ENCODE measurements at regions not wholly inside any gene's neighbourhood (a gene's known extent, or its start where the extent isn't known, plus 50 kb on each side); places are given as distances from the start of the nearest gene placed in this dataset.

DNA sequence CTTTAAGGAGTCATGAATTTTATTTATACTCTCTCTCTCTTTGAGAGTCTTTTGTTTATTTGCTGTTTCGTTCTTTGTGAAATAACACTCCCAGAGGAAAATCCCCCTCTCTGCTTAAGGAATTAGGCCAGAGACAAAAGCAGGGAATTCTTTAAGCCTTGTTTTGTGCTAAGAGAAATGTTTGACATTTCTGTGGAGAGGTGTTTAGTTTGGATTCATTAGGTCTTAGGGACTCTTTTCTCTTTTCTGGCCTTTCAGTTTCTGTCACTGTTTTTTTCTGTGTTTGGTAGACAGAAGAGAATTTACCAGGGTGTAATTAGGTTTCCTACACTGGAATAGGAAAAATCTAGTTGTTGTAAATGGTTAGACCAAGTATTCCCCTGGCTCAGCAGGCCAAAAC, 241.8 kb upstream of the NR2F2 start (continued):
- TF ChIP-seq ZBTB26 (CRISPR knock-in tag; IDR thresholded peaks at IDR 0.05; ENCODE audit: borderline replicate concordance) (no peak), ZNF558 (CRISPR knock-in tag; IDR thresholded peaks at IDR 0.05; ENCODE audit: borderline replicate concordance) (no peak), POLR2AphosphoS5 (IDR thresholded peaks at IDR 0.05; ENCODE audit: low read depth, low read length) (no peak), ZNF234 (CRISPR knock-in tag; conservative IDR thresholded peaks at IDR 0.05) (no peak)

DNA sequence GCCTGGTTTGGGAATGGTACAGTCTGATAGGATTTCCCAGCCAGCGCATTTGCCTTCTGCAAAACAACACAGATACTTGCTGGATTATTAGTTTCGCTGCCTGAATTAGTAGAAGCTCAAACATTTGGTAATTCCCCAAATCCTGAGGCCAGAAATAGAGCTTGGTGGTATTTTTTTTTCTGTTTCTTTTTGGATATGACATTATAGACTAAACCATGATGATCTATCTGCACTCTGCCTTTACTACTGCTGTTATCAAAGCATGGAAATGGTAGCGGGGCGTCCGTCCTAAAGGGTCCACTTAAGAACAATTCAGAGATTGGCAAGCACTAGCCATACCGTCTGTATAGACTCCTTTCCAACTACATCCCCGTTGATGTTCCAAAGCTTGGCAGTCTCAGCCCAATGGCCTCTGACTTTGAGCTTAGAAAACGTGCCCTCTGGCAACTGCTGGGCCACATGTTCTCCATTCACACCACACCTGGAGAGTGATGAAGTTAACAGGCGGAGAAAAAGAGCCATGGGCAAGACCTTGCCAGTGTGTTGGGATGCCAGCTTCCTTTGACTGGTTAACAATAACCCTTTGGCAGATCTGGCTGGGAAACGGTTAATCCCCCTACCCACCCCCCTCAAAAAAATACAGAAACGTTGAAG, 241.0 kb upstream of the NR2F2 start:
- ChIA-PET CTCF (ENCODE audit: low intra/inter-chr PET ratio, low total read pairs) (no interaction called here), POLR2A (no interaction called here)
- Histone ChIP-seq H3K4me2 (ENCODE audit: low read depth, low read length) (no peak overlapping the region), H3K27me3 (ENCODE audit: control insufficient read depth in 1 of 2, insufficient read depth in 2 of 2, low read length in 2 of 2) (no peaks in the 10 kb centered on the region), H3K79me2 (ENCODE audit: insufficient read depth, low read length) (no peaks in the 10 kb centered on the region), H4K20me1 (ENCODE audit: insufficient read depth, low read length) (no peaks in the 10 kb centered on the region), H3K27ac (ENCODE audit: extremely low read length, insufficient read depth, low read length) (no peak overlapping the region), H3K4me1 (ENCODE audit: insufficient read depth, low read length) (no peaks in the 10 kb centered on the region), H3K36me3 (replicated peaks in 1 of 2; ENCODE audit: control insufficient read depth in 1 of 2, insufficient read depth in 2 of 2, low read length in 2 of 2) (no peaks in the 10 kb centered on the region), H3K4me3 (replicated peaks in 1 of 3; ENCODE audit: insufficient read depth in 1 of 3, low read depth in 2 of 3, low read length in 3 of 3) (no peak overlapping the region), H3K9ac (ENCODE audit: insufficient read depth, low read depth, low read length) (no peak overlapping the region), H2AFZ (ENCODE audit: low read length) (no peak overlapping the region), H3K9me3 (ENCODE audit: low read length) (no peaks in the 10 kb centered on the region)
- no TSS peak for BruUV-seq (replicated peaks)
- DNase-seq (ENCODE audit: low spot score) (no peak), ATAC-seq (no peak), FAIRE-seq (no peak)
- WGBS (ENCODE audit: low lambda C conversion rate): 32% methylated on average over 11 of the region's 11 CpGs
- in situ Hi-C loops (cut with HindIII; ENCODE audit: extremely low pct_ligation_motif_present, low pct_unique_long_range_greater_than_20kb) (no loop called here), intact Hi-C loops (cut with micrococcal nuclease; ENCODE audit: unreplicated experiment) (no loop called here)
- TF ChIP-seq BATF2 (CRISPR knock-in tag; IDR thresholded peaks at IDR 0.05) (no peak), ZNF839 (CRISPR knock-in tag; IDR thresholded peaks at IDR 0.05; ENCODE audit: borderline replicate concordance) (no peak), WIZ (CRISPR knock-in tag; IDR thresholded peaks at IDR 0.05) (no peak), KDM2A (CRISPR knock-in tag; IDR thresholded peaks at IDR 0.05; ENCODE audit: borderline replicate concordance, low read depth) (no peak), ZNF749 (CRISPR knock-in tag; IDR thresholded peaks at IDR 0.05; ENCODE audit: borderline replicate concordance) (no peak), THRA (CRISPR knock-in tag; IDR thresholded peaks at IDR 0.05; ENCODE audit: borderline replicate concordance) (no peak), PITX1 (CRISPR knock-in tag; IDR thresholded peaks at IDR 0.05) (no peak)
- TF ChIP-seq, protein P1, sequence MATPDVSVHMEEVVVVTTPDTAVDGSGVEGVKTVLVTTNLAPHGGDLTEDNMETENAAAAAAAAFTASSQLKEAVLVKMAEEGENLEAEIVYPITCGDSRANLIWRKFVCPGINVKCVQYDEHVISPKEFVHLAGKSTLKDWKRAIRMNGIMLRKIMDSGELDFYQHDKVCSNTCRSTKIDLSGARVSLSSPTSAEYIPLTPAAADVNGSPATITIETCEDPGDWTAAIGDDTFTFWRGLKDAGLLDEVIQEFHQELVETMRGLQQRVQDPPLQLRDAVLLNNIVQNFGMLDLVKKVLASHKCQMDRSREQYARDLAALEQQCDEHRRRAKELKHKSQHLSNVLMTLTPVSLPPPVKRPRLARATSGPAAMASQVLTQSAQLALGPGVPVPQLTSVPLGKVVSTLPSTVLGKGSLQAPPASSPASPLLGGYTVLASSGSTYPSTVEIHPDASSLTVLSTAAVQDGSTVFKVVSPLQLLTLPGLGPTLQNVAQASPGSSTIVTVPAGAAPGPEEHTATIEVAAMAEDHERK (CRISPR knock-in tag; IDR thresholded peaks at IDR 0.05; ENCODE audit: low read depth): no peak
- TF ChIP-seq, protein P2, sequence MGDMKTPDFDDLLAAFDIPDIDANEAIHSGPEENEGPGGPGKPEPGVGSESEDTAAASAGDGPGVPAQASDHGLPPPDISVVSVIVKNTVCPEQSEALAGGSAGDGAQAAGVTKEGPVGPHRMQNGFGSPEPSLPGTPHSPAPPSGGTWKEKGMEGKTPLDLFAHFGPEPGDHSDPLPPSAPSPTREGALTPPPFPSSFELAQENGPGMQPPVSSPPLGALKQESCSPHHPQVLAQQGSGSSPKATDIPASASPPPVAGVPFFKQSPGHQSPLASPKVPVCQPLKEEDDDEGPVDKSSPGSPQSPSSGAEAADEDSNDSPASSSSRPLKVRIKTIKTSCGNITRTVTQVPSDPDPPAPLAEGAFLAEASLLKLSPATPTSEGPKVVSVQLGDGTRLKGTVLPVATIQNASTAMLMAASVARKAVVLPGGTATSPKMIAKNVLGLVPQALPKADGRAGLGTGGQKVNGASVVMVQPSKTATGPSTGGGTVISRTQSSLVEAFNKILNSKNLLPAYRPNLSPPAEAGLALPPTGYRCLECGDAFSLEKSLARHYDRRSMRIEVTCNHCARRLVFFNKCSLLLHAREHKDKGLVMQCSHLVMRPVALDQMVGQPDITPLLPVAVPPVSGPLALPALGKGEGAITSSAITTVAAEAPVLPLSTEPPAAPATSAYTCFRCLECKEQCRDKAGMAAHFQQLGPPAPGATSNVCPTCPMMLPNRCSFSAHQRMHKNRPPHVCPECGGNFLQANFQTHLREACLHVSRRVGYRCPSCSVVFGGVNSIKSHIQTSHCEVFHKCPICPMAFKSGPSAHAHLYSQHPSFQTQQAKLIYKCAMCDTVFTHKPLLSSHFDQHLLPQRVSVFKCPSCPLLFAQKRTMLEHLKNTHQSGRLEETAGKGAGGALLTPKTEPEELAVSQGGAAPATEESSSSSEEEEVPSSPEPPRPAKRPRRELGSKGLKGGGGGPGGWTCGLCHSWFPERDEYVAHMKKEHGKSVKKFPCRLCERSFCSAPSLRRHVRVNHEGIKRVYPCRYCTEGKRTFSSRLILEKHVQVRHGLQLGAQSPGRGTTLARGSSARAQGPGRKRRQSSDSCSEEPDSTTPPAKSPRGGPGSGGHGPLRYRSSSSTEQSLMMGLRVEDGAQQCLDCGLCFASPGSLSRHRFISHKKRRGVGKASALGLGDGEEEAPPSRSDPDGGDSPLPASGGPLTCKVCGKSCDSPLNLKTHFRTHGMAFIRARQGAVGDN (CRISPR knock-in tag; IDR thresholded peaks at IDR 0.05): no peak
